ENCODE measurements at regions not wholly inside any gene's neighbourhood (a gene's known extent, or its start where the extent isn't known, plus 50 kb on each side); places are given as distances from the start of the nearest gene placed in this dataset.

DNA sequence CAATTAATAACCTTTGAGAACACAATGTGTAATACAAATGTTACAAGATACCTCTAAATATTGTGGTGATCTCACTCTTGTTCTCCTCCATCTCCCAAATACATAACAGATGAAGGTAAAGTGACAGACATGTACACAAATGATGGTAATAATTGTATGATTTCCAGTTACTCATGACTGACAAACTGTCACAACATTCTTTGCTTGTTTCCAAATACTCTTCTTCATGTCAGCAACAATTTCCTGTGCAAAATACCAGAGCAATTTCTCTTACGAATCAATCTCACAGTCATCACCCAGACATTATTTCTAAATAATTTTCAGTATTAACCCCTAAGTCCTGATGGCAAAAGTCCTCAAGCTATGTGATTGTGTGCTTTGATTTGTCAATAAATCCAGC is 92.9 kb downstream of the RPS12 start (continued):
- TF ChIP-seq, protein P1, sequence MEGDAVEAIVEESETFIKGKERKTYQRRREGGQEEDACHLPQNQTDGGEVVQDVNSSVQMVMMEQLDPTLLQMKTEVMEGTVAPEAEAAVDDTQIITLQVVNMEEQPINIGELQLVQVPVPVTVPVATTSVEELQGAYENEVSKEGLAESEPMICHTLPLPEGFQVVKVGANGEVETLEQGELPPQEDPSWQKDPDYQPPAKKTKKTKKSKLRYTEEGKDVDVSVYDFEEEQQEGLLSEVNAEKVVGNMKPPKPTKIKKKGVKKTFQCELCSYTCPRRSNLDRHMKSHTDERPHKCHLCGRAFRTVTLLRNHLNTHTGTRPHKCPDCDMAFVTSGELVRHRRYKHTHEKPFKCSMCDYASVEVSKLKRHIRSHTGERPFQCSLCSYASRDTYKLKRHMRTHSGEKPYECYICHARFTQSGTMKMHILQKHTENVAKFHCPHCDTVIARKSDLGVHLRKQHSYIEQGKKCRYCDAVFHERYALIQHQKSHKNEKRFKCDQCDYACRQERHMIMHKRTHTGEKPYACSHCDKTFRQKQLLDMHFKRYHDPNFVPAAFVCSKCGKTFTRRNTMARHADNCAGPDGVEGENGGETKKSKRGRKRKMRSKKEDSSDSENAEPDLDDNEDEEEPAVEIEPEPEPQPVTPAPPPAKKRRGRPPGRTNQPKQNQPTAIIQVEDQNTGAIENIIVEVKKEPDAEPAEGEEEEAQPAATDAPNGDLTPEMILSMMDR (IDR thresholded peaks at IDR 0.05; ENCODE audit: control extremely low read depth in 1 of 3, insufficient read depth in 1 of 3, low read depth in 1 of 3, low read length in 3 of 3), result no peak
- TF ChIP-seq SP1 (IDR thresholded peaks at IDR 0.05; ENCODE audit: low read depth, low read length), result no peak

Data from H1 (cell line).